HepG2 (cell line): ENCODE measurements at regions not wholly inside any gene's neighbourhood (a gene's known extent, or its start where the extent isn't known, plus 50 kb on each side); places are given as distances from the start of the nearest gene placed in this dataset.

Experiments used
- ATAC-seq: fragments of 200-7000 bp; cut with Tn5 transposase; 3 replicates; pipeline ENCODE4 v1.9.1; 2020; ENCODE audit warnings: mild to moderate bottlenecking, moderate library complexity
- BruUV-seq: library from RNA; stranded (reverse); fragments of 400-500 nt; replicated peaks from 2 replicates; lab custom pipeline; 2021; lab: Mats Ljungman, UMichigan
- CTCF ChIA-PET: fragments of 300-600 bp; formaldehyde crosslinking; extraction: SDS; loops from one replicate; lab custom pipeline; 2021; ENCODE audit warnings: low total read pairs, inconsistent platforms, low intra/inter-chr PET ratio; lab: Yijun Ruan, JAX
- POLR2A ChIA-PET: fragments of 350-600 bp; sonication (Branson Sonifier 250); formaldehyde crosslinking; loops from one replicate; lab custom pipeline; 2020; ENCODE audit warnings: antibody characterized with exemption, inconsistent platforms; lab: Yijun Ruan, JAX
- DNase-seq: peaks from one replicate; pipeline ENCODE4 v3.0.0-alpha.2; 2015; ENCODE audit warnings: low spot score
- FAIRE-seq: peaks from 3 replicates; lab custom pipeline; 2011; peaks lifted over from hg19 to GRCh38; lab: Jason Lieb, UNC
- H2AFZ ChIP-seq: one replicate; pipeline ENCODE4 v1.6.1; 2011; ENCODE audit warnings: low read length, inconsistent platforms
- H3K27ac ChIP-seq: fragments of 300-600 bp; 3 replicates; pipeline ENCODE4 v1.8.0; 2011; ENCODE audit warnings: mixed run types, mild to moderate bottlenecking, mixed read lengths, low read length, inconsistent platforms; ENCODE audit not compliant: insufficient read depth; ENCODE audit errors: extremely low read length
- H3K27me3 ChIP-seq, 2 experiments: fragments of 200-600 bp in 1 of 2; 2 replicates in 1 of 2; 3 replicates in 1 of 2; pipeline versions ENCODE4 v1.6.0 to v1.8.0; 2011; ENCODE audit warnings: low read length in 2 of 2, mild to moderate bottlenecking in 2 of 2, moderate library complexity in 2 of 2, inconsistent platforms in 1 of 2; ENCODE audit not compliant: insufficient read depth in 2 of 2, control insufficient read depth in 1 of 2
- H3K36me3 ChIP-seq, 2 experiments: fragments of 200-600 bp in 1 of 2; replicated peaks in 1 of 2; 2 replicates in 1 of 2; 3 replicates in 1 of 2; pipeline versions ENCODE4 v1.5.1 to v1.8.0; 2011; ENCODE audit warnings: low read length in 2 of 2, inconsistent platforms in 1 of 2; ENCODE audit not compliant: insufficient read depth in 2 of 2, control insufficient read depth in 1 of 2
- H3K4me1 ChIP-seq: 2 replicates; pipeline ENCODE4 v1.5.1; 2012; ENCODE audit warnings: low read length, inconsistent platforms; ENCODE audit not compliant: insufficient read depth
- H3K4me2 ChIP-seq: 2 replicates; pipeline ENCODE4 v1.6.0; 2011; ENCODE audit warnings: low read depth, low read length, inconsistent platforms
- H3K4me3 ChIP-seq, 3 experiments: fragments of 200-600 bp in 1 of 3; sonication (generic), shearing (Covaris generic) in 1 of 3; replicated peaks in 1 of 3; 2 replicates each; pipeline ENCODE4 v1.5.1; 2011 to 2016; ENCODE audit warnings: low read length in 3 of 3, inconsistent platforms in 2 of 3, low read depth in 2 of 3, mild to moderate bottlenecking in 2 of 3, control low read depth in 1 of 3, mixed read lengths in 1 of 3; ENCODE audit not compliant: insufficient read depth in 1 of 3
- H3K79me2 ChIP-seq: one replicate; pipeline ENCODE4 v1.6.1; 2011; ENCODE audit warnings: low read length, inconsistent platforms; ENCODE audit not compliant: insufficient read depth
- H3K9ac ChIP-seq: 2 replicates; pipeline ENCODE4 v1.6.0; 2011; ENCODE audit warnings: mild to moderate bottlenecking, low read depth, low read length, inconsistent platforms; ENCODE audit not compliant: insufficient read depth
- H3K9me3 ChIP-seq: 2 replicates; pipeline ENCODE4 v1.5.1; 2012; ENCODE audit warnings: mild to moderate bottlenecking, low read length
- H4K20me1 ChIP-seq: 2 replicates; pipeline ENCODE4 v1.6.0; 2011; ENCODE audit warnings: inconsistent platforms, mild to moderate bottlenecking, low read length, moderate library complexity; ENCODE audit not compliant: insufficient read depth
- BHLHE40 ChIP-seq: IDR thresholded peaks from 2 replicates; pipeline ENCODE4 v1.6.1; 2011; ENCODE audit warnings: low read length, improper control_type of control experiment
- CHD2 ChIP-seq: IDR thresholded peaks from 2 replicates; pipeline ENCODE4 v1.6.1; 2011; ENCODE audit warnings: low read depth, low read length, improper control_type of control experiment
- JUND ChIP-seq: sonication (generic); formaldehyde crosslinking; IDR thresholded peaks from 2 replicates; pipeline ENCODE4 v1.8.0; 2022; ENCODE audit warnings: mild to moderate bottlenecking, missing genetic modification reagents
- LRRFIP1 ChIP-seq: sonication (generic); formaldehyde crosslinking; conservative IDR thresholded peaks from 2 replicates; pipeline ENCODE4 v1.4.0; 2020; ENCODE audit warnings: missing genetic modification reagents
- NR2F6 ChIP-seq, 2 experiments: IDR thresholded peaks; 2 replicates each; pipeline ENCODE4 v1.6.1; 2016; ENCODE audit warnings: antibody characterized with exemption in 1 of 2, mild to moderate bottlenecking in 1 of 2
- RFX3 ChIP-seq: IDR thresholded peaks from 2 replicates; pipeline ENCODE4 v1.6.1; 2016; ENCODE audit warnings: missing biosample characterization, missing genetic modification reagents
- TCF7L2 ChIP-seq: IDR thresholded peaks from 2 replicates; pipeline ENCODE4 v1.6.1; 2011; ENCODE audit warnings: mild to moderate bottlenecking, low read depth, low read length, moderate library complexity
- ZFP36L2 ChIP-seq: sonication (generic); formaldehyde crosslinking; IDR thresholded peaks from 2 replicates; pipeline ENCODE4 v1.4.0; 2020; ENCODE audit warnings: missing genetic modification reagents
- WGBS: methylation state at CpG from one replicate; pipeline ENCODE4 v1.1.6; 2017; ENCODE audit warnings: low lambda C conversion rate; 5-methylcytosine and 5-hydroxymethylcytosine counted together
- in situ Hi-C: cut with HindIII; loops from 2 replicates; pipeline ENCODE4 v1.10.0; 2017; ENCODE audit warnings: low pct_unique_long_range_greater_than_20kb; ENCODE audit not compliant: extremely low pct_ligation_motif_present
- intact Hi-C: fragments of 100-400 bp; cut with micrococcal nuclease; formaldehyde crosslinking; loops from one replicate; pipeline ENCODE4 v1.10.0; 2022; ENCODE audit not compliant: unreplicated experiment

- Histone ChIP-seq H3K4me1 (no peaks in the 10 kb centered on the region), H2AFZ (no peak overlapping the region), H3K9me3 (no peaks in the 10 kb centered on the region), H3K9ac (no peak overlapping the region), H3K36me3 (no peaks in the 10 kb centered on the region), H3K27ac (no peak overlapping the region), H3K27me3 (peaks cover 22 to 92% of the 10 kb centered on the region in 2 experiments), H4K20me1 (no peaks in the 10 kb centered on the region), H3K79me2 (no peaks in the 10 kb centered on the region), H3K4me2 (no peak overlapping the region; the same call in 1 of the 2 replicates), H3K4me3 (no peak overlapping the region)
- BruUV-seq = no TSS peak
- ChIA-PET CTCF (no interaction called here), POLR2A (no interaction called here)
- ATAC-seq = no peak
- intact Hi-C loops (no loop called here), in situ Hi-C loops (no loop called here)
- DNase-seq = no peak
- TF ChIP-seq ZFP36L2 (CRISPR knock-in tag) = no peak
- TF ChIP-seq JUND (CRISPR knock-in tag) = no peak
- TF ChIP-seq RFX3 = no peak
- no peak for TF ChIP-seq BHLHE40
- peak; percentile 59; the same call in 1 of the 2 replicates for TF ChIP-seq CHD2
- 37% methylated on average over 12 of the region's 12 CpGs for WGBS
- FAIRE-seq = no peak
Measured at GRCh38 chr6:169847141-169847674, 95.8 kb downstream of the ERMARD start.

GRCh38 chr6:169846286-169847056 lies 95.0 kb downstream of the ERMARD start:
- H3K9ac ChIP-seq = no peak overlapping the region
- no peak overlapping the region for H3K4me3 ChIP-seq
- peaks cover 21 to 93% of the 10 kb centered on the region in 2 experiments for H3K27me3 ChIP-seq
- 50% methylated on average over 13 of the region's 17 CpGs for WGBS
- intact Hi-C loops (no loop called here), in situ Hi-C loops (no loop called here)
- no peak overlapping the region for H3K4me2 ChIP-seq
- TF ChIP-seq NR2F6 (IDR thresholded peaks at IDR 0.05) = no peak
- TF ChIP-seq NR2F6 (CRISPR knock-in tag; IDR thresholded peaks at IDR 0.05) = no peak
- no peak for TF ChIP-seq LRRFIP1 (CRISPR knock-in tag)
- no peak for TF ChIP-seq TCF7L2
- no peak overlapping the region for H3K27ac ChIP-seq
- no TSS peak for BruUV-seq
- ChIA-PET POLR2A (no interaction called here), CTCF (no interaction called here)
- DNase-seq = no peak
- H2AFZ ChIP-seq = no peak overlapping the region
- FAIRE-seq = no peak
- no peak for ATAC-seq
- H3K4me1 ChIP-seq = no peaks in the 10 kb centered on the region
- no peaks in the 10 kb centered on the region for H3K79me2 ChIP-seq
- H3K36me3 ChIP-seq = no peaks in the 10 kb centered on the region
- no peaks in the 10 kb centered on the region for H4K20me1 ChIP-seq
- H3K9me3 ChIP-seq = no peaks in the 10 kb centered on the region
